Keratinocyte (primary cell): ENCODE measurements at regions not wholly inside any gene's neighbourhood (a gene's known extent, or its start where the extent isn't known, plus 50 kb on each side); places are given as distances from the start of the nearest gene placed in this dataset.

Source experiments
- DNase-seq: peaks from one replicate; pipeline ENCODE4 v3.0.0-alpha.2; 2011; ENCODE audit warnings: low read depth, missing footprints, low spot score
- FAIRE-seq: peaks from 2 replicates; lab custom pipeline; 2011; peaks lifted over from hg19 to GRCh38; lab: Jason Lieb, UNC
- H2AFZ ChIP-seq: 2 replicates; pipeline ENCODE4 v1.6.0; 2012; ENCODE audit warnings: low read length, control low read depth, inconsistent platforms; ENCODE audit not compliant: control insufficient read depth
- H3K27ac ChIP-seq: 2 replicates; pipeline ENCODE4 v1.5.1; 2011; ENCODE audit warnings: low read length; ENCODE audit not compliant: control insufficient read depth, insufficient read depth
- H3K27me3 ChIP-seq: 3 replicates; pipeline ENCODE4 v1.6.0; 2011; ENCODE audit warnings: low read length; ENCODE audit not compliant: control insufficient read depth, insufficient read depth; ENCODE audit errors: extremely low read depth
- H3K36me3 ChIP-seq, 2 experiments: 2 replicates in 1 of 2; 3 replicates in 1 of 2; pipeline ENCODE4 v1.5.1; 2011; ENCODE audit warnings: low read length in 2 of 2, mild to moderate bottlenecking in 1 of 2; ENCODE audit not compliant: control insufficient read depth in 2 of 2, insufficient read depth in 2 of 2; ENCODE audit errors: extremely low read depth in 1 of 2
- H3K4me1 ChIP-seq: 3 replicates; pipeline ENCODE4 v1.5.1; 2011; ENCODE audit warnings: low read length; ENCODE audit not compliant: control insufficient read depth, insufficient read depth; ENCODE audit errors: extremely low read depth
- H3K4me2 ChIP-seq: 3 replicates; pipeline ENCODE4 v1.6.0; 2011; ENCODE audit warnings: low read depth, low read length; ENCODE audit not compliant: control insufficient read depth, insufficient read depth; ENCODE audit errors: extremely low read depth
- H3K4me3 ChIP-seq, 3 experiments: fragments of 200-600 bp in 1 of 3; sonication (generic) in 1 of 3; 2 replicates in 2 of 3; 3 replicates in 1 of 3; pipeline ENCODE4 v1.5.1; 2011 to 2016; ENCODE audit warnings: low read length in 3 of 3, mild to moderate bottlenecking in 3 of 3, control low read depth in 2 of 3, inconsistent platforms in 1 of 3, low read depth in 1 of 3, mixed read lengths in 1 of 3, mixed run types in 1 of 3, moderate library complexity in 1 of 3; ENCODE audit not compliant: control insufficient read depth in 2 of 3, insufficient read depth in 2 of 3; ENCODE audit errors: extremely low read depth in 1 of 3
- H3K79me2 ChIP-seq: 2 replicates; pipeline ENCODE4 v1.6.0; 2012; ENCODE audit warnings: low read length; ENCODE audit not compliant: control insufficient read depth, insufficient read depth
- H3K9ac ChIP-seq: 3 replicates; pipeline ENCODE4 v1.6.0; 2011; ENCODE audit warnings: low read length; ENCODE audit not compliant: control insufficient read depth, insufficient read depth; ENCODE audit errors: extremely low read depth
- H3K9me1 ChIP-seq: 3 replicates; pipeline ENCODE4 v1.6.0; 2011; ENCODE audit warnings: low read length; ENCODE audit not compliant: control insufficient read depth, insufficient read depth; ENCODE audit errors: extremely low read depth
- H3K9me3 ChIP-seq: 2 replicates; pipeline ENCODE4 v1.5.1; 2012; ENCODE audit warnings: low read depth, low read length; ENCODE audit not compliant: control insufficient read depth
- H4K20me1 ChIP-seq: 3 replicates; pipeline ENCODE4 v1.6.0; 2011; ENCODE audit warnings: low read length; ENCODE audit not compliant: control insufficient read depth, insufficient read depth; ENCODE audit errors: extremely low read depth
- EZH2 ChIP-seq: IDR thresholded peaks from one replicate; pipeline ENCODE4 v1.6.1; 2012; ENCODE audit warnings: inconsistent platforms, mild to moderate bottlenecking, low read length, moderate library complexity
- dilution Hi-C: fragments of 300-500 bp; cut with MboI; formaldehyde crosslinking; loops from one replicate; pipeline ENCODE4 v1.7.0; 2020; ENCODE audit warnings: low sequenced_read_pairs; ENCODE audit not compliant: extremely low pct_ligation_motif_present
- TF ChIP-seq, protein P1 (sequence below), 3 experiments: IDR thresholded peaks in 1 of 3; conservative IDR thresholded peaks in 1 of 3; optimal IDR thresholded peaks in 1 of 3; 2 replicates in 2 of 3; 3 replicates in 1 of 3; pipeline versions ENCODE3 to v1.5.1; 2011; ENCODE audit warnings: low read length in 3 of 3, mild to moderate bottlenecking in 3 of 3, moderate library complexity in 2 of 3, control low read depth in 1 of 3, inconsistent platforms in 1 of 3; ENCODE audit not compliant: insufficient read depth in 2 of 3; ENCODE audit errors: extremely low read depth in 1 of 3

DNA sequence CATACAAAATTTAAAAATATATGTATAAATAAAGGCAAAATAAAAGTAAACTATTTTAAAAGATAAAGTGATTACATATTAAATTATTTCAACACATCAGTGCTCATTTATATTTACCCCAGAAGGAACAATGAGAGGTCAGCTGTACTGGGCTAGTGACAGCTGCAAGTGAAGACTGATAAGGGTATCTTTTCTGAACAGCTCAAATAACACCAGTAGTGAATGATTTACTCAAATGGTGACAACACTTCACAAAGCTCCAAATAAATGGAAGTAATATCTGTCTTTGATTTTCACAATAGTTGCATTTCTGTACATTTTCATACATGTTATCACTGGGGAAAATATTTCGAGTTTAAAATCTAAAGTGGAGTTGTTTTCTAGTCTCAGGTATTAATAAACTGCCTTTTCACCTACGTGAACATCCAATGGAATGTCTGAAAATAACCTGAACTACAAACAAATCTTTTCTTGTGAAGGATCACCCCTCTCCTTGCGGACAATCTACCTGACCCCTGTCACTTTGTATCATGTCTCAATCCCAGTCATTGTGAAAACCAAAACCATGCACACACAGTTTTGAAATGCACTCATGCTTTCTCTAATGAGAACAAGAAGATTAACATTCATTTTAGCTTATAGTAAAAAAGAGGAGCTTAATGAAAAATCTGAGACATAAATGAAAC is 1928.8 kb upstream of the CELF4 start:
- DNase-seq (no peak), FAIRE-seq (no peak)
- Histone ChIP-seq H3K79me2 (no peaks in the 10 kb centered on the region), H4K20me1 (no peaks in the 10 kb centered on the region), H2AFZ (no peak overlapping the region), H3K9me3 (no peaks in the 10 kb centered on the region), H3K9me1 (no peaks in the 10 kb centered on the region), H3K4me2 (no peak overlapping the region), H3K9ac (no peak overlapping the region), H3K4me1 (no peaks in the 10 kb centered on the region), H3K27me3 (no peaks in the 10 kb centered on the region), H3K27ac (no peak overlapping the region), H3K36me3 (no peaks in the 10 kb centered on the region), H3K4me3 (no peak overlapping the region)
- no peak for TF ChIP-seq EZH2
- TF ChIP-seq, protein P1, sequence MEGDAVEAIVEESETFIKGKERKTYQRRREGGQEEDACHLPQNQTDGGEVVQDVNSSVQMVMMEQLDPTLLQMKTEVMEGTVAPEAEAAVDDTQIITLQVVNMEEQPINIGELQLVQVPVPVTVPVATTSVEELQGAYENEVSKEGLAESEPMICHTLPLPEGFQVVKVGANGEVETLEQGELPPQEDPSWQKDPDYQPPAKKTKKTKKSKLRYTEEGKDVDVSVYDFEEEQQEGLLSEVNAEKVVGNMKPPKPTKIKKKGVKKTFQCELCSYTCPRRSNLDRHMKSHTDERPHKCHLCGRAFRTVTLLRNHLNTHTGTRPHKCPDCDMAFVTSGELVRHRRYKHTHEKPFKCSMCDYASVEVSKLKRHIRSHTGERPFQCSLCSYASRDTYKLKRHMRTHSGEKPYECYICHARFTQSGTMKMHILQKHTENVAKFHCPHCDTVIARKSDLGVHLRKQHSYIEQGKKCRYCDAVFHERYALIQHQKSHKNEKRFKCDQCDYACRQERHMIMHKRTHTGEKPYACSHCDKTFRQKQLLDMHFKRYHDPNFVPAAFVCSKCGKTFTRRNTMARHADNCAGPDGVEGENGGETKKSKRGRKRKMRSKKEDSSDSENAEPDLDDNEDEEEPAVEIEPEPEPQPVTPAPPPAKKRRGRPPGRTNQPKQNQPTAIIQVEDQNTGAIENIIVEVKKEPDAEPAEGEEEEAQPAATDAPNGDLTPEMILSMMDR (optimal IDR thresholded peaks at IDR 0.05 in 1 of 3, IDR thresholded peaks at IDR 0.05 in 1 of 3, conservative IDR thresholded peaks at IDR 0.05 in 1 of 3; ENCODE audit: extremely low read depth in 1 of 3, insufficient read depth in 2 of 3, low read length in 3 of 3): no peak
- dilution Hi-C loops: no loop called here

DNA sequence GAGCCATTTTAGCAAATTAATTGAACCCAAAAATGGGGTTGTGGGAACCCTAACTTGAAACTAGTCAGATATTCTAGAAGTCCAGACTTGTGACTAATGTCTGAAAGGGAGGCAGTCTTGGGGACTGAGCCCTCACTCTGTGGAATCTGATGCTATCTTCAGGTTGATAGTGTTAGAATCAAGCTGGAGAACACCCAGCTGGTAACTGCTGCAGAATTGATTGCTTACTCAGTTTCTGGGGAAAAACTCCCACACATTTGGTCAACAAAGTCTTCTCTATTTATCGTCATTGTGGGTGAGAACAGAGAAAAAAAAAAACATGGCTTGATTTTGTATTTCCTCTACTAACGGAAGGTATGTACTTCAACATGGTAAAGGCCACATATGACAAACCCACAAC is 1925.8 kb upstream of the CELF4 start:
- H3K4me3 ChIP-seq: no peak overlapping the region
- DNase-seq: no peak
- no peak overlapping the region for H3K27ac ChIP-seq
- no peaks in the 10 kb centered on the region for H3K4me1 ChIP-seq
- TF ChIP-seq, protein P1 (optimal IDR thresholded peaks at IDR 0.05 in 1 of 3, IDR thresholded peaks at IDR 0.05 in 1 of 3, conservative IDR thresholded peaks at IDR 0.05 in 1 of 3; ENCODE audit: extremely low read depth in 1 of 3, insufficient read depth in 2 of 3, low read length in 3 of 3): no peak
- TF ChIP-seq EZH2: no peak
- no peaks in the 10 kb centered on the region for H3K9me1 ChIP-seq
- H3K9ac ChIP-seq: no peak overlapping the region
- no peaks in the 10 kb centered on the region for H4K20me1 ChIP-seq
- H2AFZ ChIP-seq: no peak overlapping the region
- dilution Hi-C loops: no loop called here
- no peak overlapping the region for H3K4me2 ChIP-seq
- no peaks in the 10 kb centered on the region for H3K9me3 ChIP-seq
- H3K79me2 ChIP-seq: no peaks in the 10 kb centered on the region
- H3K27me3 ChIP-seq: no peaks in the 10 kb centered on the region
- no peak for FAIRE-seq
- no peaks in the 10 kb centered on the region for H3K36me3 ChIP-seq
